ENCODE measurements at regions not wholly inside any gene's neighbourhood (a gene's known extent, or its start where the extent isn't known, plus 50 kb on each side); places are given as distances from the start of the nearest gene placed in this dataset.

- TF ChIP-seq CTCF (conservative IDR thresholded peaks at IDR 0.05; ENCODE audit: low read length) (no peak), EZH2phosphoT487 (IDR thresholded peaks at IDR 0.05; ENCODE audit: borderline replicate concordance) (no peak)
Measured at GRCh38 chr7:26434974-26435373, 143.3 kb downstream of the SNX10 start.
